ENCODE measurements at regions not wholly inside any gene's neighbourhood (a gene's known extent, or its start where the extent isn't known, plus 50 kb on each side); places are given as distances from the start of the nearest gene placed in this dataset.

DNA sequence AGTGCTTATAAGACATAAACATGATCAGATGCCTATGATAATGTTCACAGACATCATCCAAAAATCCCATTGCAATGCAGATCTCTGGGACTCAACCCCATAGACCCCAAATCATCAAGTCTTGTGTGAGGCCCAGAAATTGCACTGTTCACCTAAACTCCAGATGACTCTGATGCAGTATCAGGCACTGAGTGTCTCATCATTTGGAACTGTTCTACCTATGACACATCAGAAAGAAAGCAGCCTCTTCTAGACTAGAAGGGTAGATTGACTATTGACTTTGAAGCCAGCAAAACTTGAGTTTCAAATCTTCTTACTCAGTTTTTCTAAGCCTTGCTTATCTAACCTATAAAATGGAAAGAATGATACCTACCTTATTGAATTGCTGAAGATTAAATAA is 58.7 kb upstream of the PAPPA start (continued):
- TF ChIP-seq, protein P1, sequence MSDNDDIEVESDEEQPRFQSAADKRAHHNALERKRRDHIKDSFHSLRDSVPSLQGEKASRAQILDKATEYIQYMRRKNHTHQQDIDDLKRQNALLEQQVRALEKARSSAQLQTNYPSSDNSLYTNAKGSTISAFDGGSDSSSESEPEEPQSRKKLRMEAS (IDR thresholded peaks at IDR 0.05; ENCODE audit: low read depth), result no peak
- TF ChIP-seq FOXJ3 (CRISPR knock-in tag; IDR thresholded peaks at IDR 0.05), result no peak

DNA sequence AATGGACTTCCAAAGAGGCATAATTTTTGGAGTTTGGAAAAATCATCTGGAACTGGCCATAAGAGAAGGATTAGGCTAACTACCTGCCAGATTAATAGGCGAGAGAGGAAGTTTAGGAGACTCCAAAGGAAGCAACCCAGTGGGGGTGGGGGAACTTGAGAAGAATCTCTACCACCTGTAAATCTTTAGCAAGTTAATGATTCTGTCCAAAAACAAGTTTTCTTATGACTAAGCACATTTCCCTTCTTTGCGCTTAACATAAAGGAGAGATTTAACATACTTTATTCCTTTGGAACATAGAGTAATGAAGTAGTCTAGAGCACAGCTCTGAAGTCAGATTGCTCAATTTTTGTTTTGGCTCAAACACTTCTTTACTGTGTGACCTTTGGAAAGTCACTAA is 58.2 kb upstream of the PAPPA start:
- Histone ChIP-seq H4K20me1 (ENCODE audit: insufficient read depth) (no peaks in the 10 kb centered on the region), H3K4me3 (ENCODE audit: low read depth in 2 of 2, low read length in 1 of 2) (no peak overlapping the region), H3F3A (replicated peaks; ENCODE audit: insufficient read depth) (no peaks in the 10 kb centered on the region), H3K79me2 (ENCODE audit: insufficient read depth) (no peaks in the 10 kb centered on the region), H3K9ac (no peak overlapping the region), H3K4me1 (ENCODE audit: control insufficient read depth in 1 of 2, insufficient read depth in 2 of 2, low read depth in 1 of 2, low read length in 1 of 2) (peaks cover 0 to 9% of the 10 kb centered on the region in 2 experiments; a peak in 1 of 4 replicates), H3K4me2 (no peak overlapping the region), H3K9me2 (no peaks in the 10 kb centered on the region), H2AFZ (ENCODE audit: low read depth) (no peak overlapping the region), H3K27me3 (ENCODE audit: insufficient read depth) (no peaks in the 10 kb centered on the region), H3K27ac (ENCODE audit: low read depth in 2 of 2, low read length in 1 of 2) (peak overlapping the region in 1 of 2 experiments; percentile 41; a peak in 1 of 4 replicates), H3K9me3 (no peaks in the 10 kb centered on the region), H3K36me3 (replicated peaks in 1 of 2; ENCODE audit: control insufficient read depth in 1 of 2, insufficient read depth in 2 of 2, low read length in 1 of 2) (no peaks in the 10 kb centered on the region)
- TF ChIP-seq FOXM1 (IDR thresholded peaks at IDR 0.05; ENCODE audit: low read depth), result no peak
- TF ChIP-seq RAD21 (IDR thresholded peaks at IDR 0.05; ENCODE audit: low read length), result no peak
- TF ChIP-seq, protein P2, sequence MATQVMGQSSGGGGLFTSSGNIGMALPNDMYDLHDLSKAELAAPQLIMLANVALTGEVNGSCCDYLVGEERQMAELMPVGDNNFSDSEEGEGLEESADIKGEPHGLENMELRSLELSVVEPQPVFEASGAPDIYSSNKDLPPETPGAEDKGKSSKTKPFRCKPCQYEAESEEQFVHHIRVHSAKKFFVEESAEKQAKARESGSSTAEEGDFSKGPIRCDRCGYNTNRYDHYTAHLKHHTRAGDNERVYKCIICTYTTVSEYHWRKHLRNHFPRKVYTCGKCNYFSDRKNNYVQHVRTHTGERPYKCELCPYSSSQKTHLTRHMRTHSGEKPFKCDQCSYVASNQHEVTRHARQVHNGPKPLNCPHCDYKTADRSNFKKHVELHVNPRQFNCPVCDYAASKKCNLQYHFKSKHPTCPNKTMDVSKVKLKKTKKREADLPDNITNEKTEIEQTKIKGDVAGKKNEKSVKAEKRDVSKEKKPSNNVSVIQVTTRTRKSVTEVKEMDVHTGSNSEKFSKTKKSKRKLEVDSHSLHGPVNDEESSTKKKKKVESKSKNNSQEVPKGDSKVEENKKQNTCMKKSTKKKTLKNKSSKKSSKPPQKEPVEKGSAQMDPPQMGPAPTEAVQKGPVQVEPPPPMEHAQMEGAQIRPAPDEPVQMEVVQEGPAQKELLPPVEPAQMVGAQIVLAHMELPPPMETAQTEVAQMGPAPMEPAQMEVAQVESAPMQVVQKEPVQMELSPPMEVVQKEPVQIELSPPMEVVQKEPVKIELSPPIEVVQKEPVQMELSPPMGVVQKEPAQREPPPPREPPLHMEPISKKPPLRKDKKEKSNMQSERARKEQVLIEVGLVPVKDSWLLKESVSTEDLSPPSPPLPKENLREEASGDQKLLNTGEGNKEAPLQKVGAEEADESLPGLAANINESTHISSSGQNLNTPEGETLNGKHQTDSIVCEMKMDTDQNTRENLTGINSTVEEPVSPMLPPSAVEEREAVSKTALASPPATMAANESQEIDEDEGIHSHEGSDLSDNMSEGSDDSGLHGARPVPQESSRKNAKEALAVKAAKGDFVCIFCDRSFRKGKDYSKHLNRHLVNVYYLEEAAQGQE (IDR thresholded peaks at IDR 0.05; ENCODE audit: low read depth, low read length), result no peak
- TF ChIP-seq MEF2A (IDR thresholded peaks at IDR 0.05; ENCODE audit: borderline replicate concordance, low read depth), result no peak
- TF ChIP-seq SMC3 (IDR thresholded peaks at IDR 0.05; ENCODE audit: low read depth, low read length), result no peak
- TF ChIP-seq NFIC (IDR thresholded peaks at IDR 0.05; ENCODE audit: borderline replicate concordance), result no peak
- no peak for TF ChIP-seq RXRA (IDR thresholded peaks at IDR 0.05; ENCODE audit: borderline replicate concordance, low read depth)
- no peak for TF ChIP-seq GABPA (IDR thresholded peaks at IDR 0.05; ENCODE audit: low read depth)
- TF ChIP-seq MXI1 (IDR thresholded peaks at IDR 0.05; ENCODE audit: low read depth, low read length), result no peak
- no peak for DNase-seq
- 90% methylated on average over 2 of the region's 2 CpGs for WGBS (ENCODE audit: low lambda C conversion rate)
- CTCF ChIA-PET, result interaction anchor here (0.9 kb wide), 1 partner anchor 9 kb away, joined by 3 read pairs; no protein-coding TSS in a partner anchor
- POLR2A ChIA-PET, result no interaction called here

DNA sequence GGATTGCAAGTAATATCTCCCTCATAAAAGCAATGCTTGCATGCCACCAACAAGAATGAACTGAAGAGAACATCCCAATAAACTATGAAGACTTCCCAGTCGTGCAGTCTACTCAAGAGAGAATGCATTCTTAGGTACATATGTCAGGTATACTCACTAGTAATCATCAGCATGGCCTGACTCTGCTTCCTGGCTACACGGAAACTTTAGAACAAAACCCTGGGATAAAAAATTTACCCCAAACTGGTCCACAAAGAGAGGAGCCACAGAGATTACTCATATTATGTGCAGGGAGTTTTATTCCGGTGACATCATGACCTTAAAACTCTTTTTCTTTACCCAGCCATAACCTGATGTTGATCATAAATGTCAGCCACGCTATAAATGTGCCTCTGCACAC is 57.5 kb upstream of the PAPPA start:
- Histone ChIP-seq H3K27me3 (ENCODE audit: insufficient read depth) (no peaks in the 10 kb centered on the region), H3K36me3 (replicated peaks in 1 of 2; ENCODE audit: control insufficient read depth in 1 of 2, insufficient read depth in 2 of 2, low read length in 1 of 2) (no peaks in the 10 kb centered on the region), H3K9ac (no peak overlapping the region), H3K27ac (ENCODE audit: low read depth in 2 of 2, low read length in 1 of 2) (peak overlapping the region in 1 of 2 experiments; percentile 41; a peak in 1 of 4 replicates), H3K4me2 (no peak overlapping the region), H3K79me2 (ENCODE audit: insufficient read depth) (no peaks in the 10 kb centered on the region), H2AFZ (ENCODE audit: low read depth) (peak overlapping the region; percentile 33; the same call in 1 of the 2 replicates), H3K4me1 (ENCODE audit: control insufficient read depth in 1 of 2, insufficient read depth in 2 of 2, low read depth in 1 of 2, low read length in 1 of 2) (peaks cover 0 to 9% of the 10 kb centered on the region in 2 experiments; a peak in 1 of 4 replicates), H3K9me3 (no peaks in the 10 kb centered on the region), H3F3A (replicated peaks; ENCODE audit: insufficient read depth) (no peaks in the 10 kb centered on the region), H3K9me2 (no peaks in the 10 kb centered on the region), H3K4me3 (ENCODE audit: low read depth in 2 of 2, low read length in 1 of 2) (no peak overlapping the region), H4K20me1 (ENCODE audit: insufficient read depth) (no peaks in the 10 kb centered on the region)
- CTCF ChIA-PET, result interaction anchor here (0.9 kb wide), 1 partner anchor 9 kb away, joined by 3 read pairs; no protein-coding TSS in a partner anchor
- WGBS (ENCODE audit: low lambda C conversion rate), result 40% methylated on average over 4 of the region's 4 CpGs
- POLR2A ChIA-PET, result no interaction called here
- DNase-seq, result no peak
- TF ChIP-seq, protein P3, sequence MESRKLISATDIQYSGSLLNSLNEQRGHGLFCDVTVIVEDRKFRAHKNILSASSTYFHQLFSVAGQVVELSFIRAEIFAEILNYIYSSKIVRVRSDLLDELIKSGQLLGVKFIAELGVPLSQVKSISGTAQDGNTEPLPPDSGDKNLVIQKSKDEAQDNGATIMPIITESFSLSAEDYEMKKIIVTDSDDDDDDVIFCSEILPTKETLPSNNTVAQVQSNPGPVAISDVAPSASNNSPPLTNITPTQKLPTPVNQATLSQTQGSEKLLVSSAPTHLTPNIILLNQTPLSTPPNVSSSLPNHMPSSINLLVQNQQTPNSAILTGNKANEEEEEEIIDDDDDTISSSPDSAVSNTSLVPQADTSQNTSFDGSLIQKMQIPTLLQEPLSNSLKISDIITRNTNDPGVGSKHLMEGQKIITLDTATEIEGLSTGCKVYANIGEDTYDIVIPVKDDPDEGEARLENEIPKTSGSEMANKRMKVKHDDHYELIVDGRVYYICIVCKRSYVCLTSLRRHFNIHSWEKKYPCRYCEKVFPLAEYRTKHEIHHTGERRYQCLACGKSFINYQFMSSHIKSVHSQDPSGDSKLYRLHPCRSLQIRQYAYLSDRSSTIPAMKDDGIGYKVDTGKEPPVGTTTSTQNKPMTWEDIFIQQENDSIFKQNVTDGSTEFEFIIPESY (IDR thresholded peaks at IDR 0.05; ENCODE audit: borderline replicate concordance, low read depth), result no peak
- TF ChIP-seq, protein P4, sequence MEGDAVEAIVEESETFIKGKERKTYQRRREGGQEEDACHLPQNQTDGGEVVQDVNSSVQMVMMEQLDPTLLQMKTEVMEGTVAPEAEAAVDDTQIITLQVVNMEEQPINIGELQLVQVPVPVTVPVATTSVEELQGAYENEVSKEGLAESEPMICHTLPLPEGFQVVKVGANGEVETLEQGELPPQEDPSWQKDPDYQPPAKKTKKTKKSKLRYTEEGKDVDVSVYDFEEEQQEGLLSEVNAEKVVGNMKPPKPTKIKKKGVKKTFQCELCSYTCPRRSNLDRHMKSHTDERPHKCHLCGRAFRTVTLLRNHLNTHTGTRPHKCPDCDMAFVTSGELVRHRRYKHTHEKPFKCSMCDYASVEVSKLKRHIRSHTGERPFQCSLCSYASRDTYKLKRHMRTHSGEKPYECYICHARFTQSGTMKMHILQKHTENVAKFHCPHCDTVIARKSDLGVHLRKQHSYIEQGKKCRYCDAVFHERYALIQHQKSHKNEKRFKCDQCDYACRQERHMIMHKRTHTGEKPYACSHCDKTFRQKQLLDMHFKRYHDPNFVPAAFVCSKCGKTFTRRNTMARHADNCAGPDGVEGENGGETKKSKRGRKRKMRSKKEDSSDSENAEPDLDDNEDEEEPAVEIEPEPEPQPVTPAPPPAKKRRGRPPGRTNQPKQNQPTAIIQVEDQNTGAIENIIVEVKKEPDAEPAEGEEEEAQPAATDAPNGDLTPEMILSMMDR (IDR thresholded peaks at IDR 0.05), result no peak
- TF ChIP-seq POLR2AphosphoS5 (IDR thresholded peaks at IDR 0.05; ENCODE audit: low read depth, low read length) (no peak), TCF12 (IDR thresholded peaks at IDR 0.05) (peak; percentile 26; the same call in 1 of the 2 replicates), RFX5 (IDR thresholded peaks at IDR 0.05; ENCODE audit: low read length) (no peak), CHD2 (IDR thresholded peaks at IDR 0.05; ENCODE audit: low read length, partially characterized antibody) (no peak), RCOR1 (IDR thresholded peaks at IDR 0.05; ENCODE audit: low read length) (no peak)
- TF ChIP-seq, protein P5, sequence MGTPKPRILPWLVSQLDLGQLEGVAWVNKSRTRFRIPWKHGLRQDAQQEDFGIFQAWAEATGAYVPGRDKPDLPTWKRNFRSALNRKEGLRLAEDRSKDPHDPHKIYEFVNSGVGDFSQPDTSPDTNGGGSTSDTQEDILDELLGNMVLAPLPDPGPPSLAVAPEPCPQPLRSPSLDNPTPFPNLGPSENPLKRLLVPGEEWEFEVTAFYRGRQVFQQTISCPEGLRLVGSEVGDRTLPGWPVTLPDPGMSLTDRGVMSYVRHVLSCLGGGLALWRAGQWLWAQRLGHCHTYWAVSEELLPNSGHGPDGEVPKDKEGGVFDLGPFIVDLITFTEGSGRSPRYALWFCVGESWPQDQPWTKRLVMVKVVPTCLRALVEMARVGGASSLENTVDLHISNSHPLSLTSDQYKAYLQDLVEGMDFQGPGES (IDR thresholded peaks at IDR 0.05; ENCODE audit: low read depth, low read length), result no peak

Data from SK-N-SH (cell line).